T-cell (primary cell): ENCODE measurements at regions not wholly inside any gene's neighbourhood (a gene's known extent, or its start where the extent isn't known, plus 50 kb on each side); places are given as distances from the start of the nearest gene placed in this dataset.
A peak's percentile ranks its signal among the peaks of the same experiment; 100 is the strongest.

Source experiments
- ATAC-seq, 4 experiments: fragments of 200-7000 bp in 3 of 4; fragments of 150-1000 bp in 1 of 4; cut with Tn5 transposase; replicated peaks in 1 of 4; 1 replicate in 3 of 4; 2 replicates in 1 of 4; pipeline ENCODE4 v1.10.0; 2021; ENCODE audit warnings: moderate library complexity in 3 of 4, mild to moderate bottlenecking in 2 of 4, moderate number of reproducible peaks in 1 of 4
- CTCF ChIA-PET, 2 donors: fragments of 300-600 bp; sonication (Branson Sonifier 250); formaldehyde crosslinking; loops; one replicate each; lab custom pipeline; 2022; ENCODE audit warnings: antibody characterized with exemption in 2 of 2; lab: Charles Lee
- POLR2A ChIA-PET, 2 donors: fragments of 300-600 bp; sonication (Branson Sonifier 250); formaldehyde crosslinking; loops; one replicate each; lab custom pipeline; 2022; ENCODE audit warnings: antibody characterized with exemption in 2 of 2; lab: Charles Lee
- DNase-seq, 35 experiments: peaks; one replicate each; pipeline versions ENCODE4 v3.0.0 to v3.0.0-alpha.2; 2013 to 2023
- H3K27ac ChIP-seq: one replicate; pipeline ENCODE4 v1.5.1; 2013; ENCODE audit warnings: low read length
- H3K27me3 ChIP-seq, 2 experiments: replicated peaks in 1 of 2; 1 replicate in 1 of 2; 2 replicates in 1 of 2; pipeline versions ENCODE4 v1.6.1 to v1.7.0; 2013; ENCODE audit warnings: low read length in 1 of 2, mixed read lengths in 1 of 2; ENCODE audit not compliant: control insufficient read depth in 2 of 2, insufficient read depth in 2 of 2; ENCODE audit errors: extremely low read depth in 1 of 2
- H3K36me3 ChIP-seq, 2 donors: 1 replicate in 1 of 2; 2 replicates in 1 of 2; pipeline versions ENCODE4 v1.6.1 to v1.7.0; 2013; ENCODE audit warnings: low read length in 1 of 2; ENCODE audit not compliant: control insufficient read depth in 2 of 2, insufficient read depth in 1 of 2; ENCODE audit errors: extremely low read depth in 1 of 2
- H3K4me1 ChIP-seq, 2 experiments: 1 replicate in 1 of 2; 2 replicates in 1 of 2; pipeline versions ENCODE4 v1.6.1 to v1.7.0; 2013; ENCODE audit warnings: low read length in 2 of 2, mixed read lengths in 1 of 2; ENCODE audit not compliant: insufficient read depth in 2 of 2, control insufficient read depth in 1 of 2; ENCODE audit errors: extremely low read depth in 1 of 2
- H3K4me3 ChIP-seq, 2 donors: 1 replicate in 1 of 2; 2 replicates in 1 of 2; pipeline versions ENCODE4 v1.5.1 to v1.7.0; 2013; ENCODE audit warnings: mild to moderate bottlenecking in 2 of 2, low read length in 1 of 2, moderate library complexity in 1 of 2; ENCODE audit not compliant: control insufficient read depth in 1 of 2; ENCODE audit errors: extremely low read depth in 1 of 2
- H3K9me3 ChIP-seq: 2 replicates; pipeline ENCODE4 v1.7.0; 2013
- H3K27ac Mint-ChIP-seq, 2 donors: one replicate each; pipeline ENCODE4 v1.8.0; 2020 to 2021; ENCODE audit warnings: mild to moderate bottlenecking in 2 of 2, mixed read lengths in 2 of 2
- H3K27me3 Mint-ChIP-seq, 2 donors: one replicate each; pipeline ENCODE4 v1.8.0; 2021 to 2022; ENCODE audit warnings: mixed read lengths in 2 of 2
- H3K36me3 Mint-ChIP-seq: one replicate; pipeline ENCODE4 v1.8.0; 2021; ENCODE audit warnings: mixed read lengths
- H3K4me1 Mint-ChIP-seq, 3 donors: one replicate each; pipeline ENCODE4 v1.8.0; 2020 to 2022; ENCODE audit warnings: mixed read lengths in 3 of 3, mild to moderate bottlenecking in 1 of 3
- H3K4me3 Mint-ChIP-seq, 3 donors: one replicate each; pipeline ENCODE4 v1.8.0; 2020 to 2022; ENCODE audit warnings: mild to moderate bottlenecking in 3 of 3, mixed read lengths in 3 of 3, moderate library complexity in 3 of 3
- H3K9me3 Mint-ChIP-seq, 3 donors: one replicate each; pipeline ENCODE4 v1.8.0; 2020 to 2022; ENCODE audit warnings: mixed read lengths in 3 of 3
- WGBS: methylation state at CpG from one replicate; pipeline ENCODE4 v1.1.5; 2013; ENCODE audit warnings: missing lambda C conversion rate; ENCODE audit not compliant: insufficient coverage; 5-methylcytosine and 5-hydroxymethylcytosine counted together

DNA sequence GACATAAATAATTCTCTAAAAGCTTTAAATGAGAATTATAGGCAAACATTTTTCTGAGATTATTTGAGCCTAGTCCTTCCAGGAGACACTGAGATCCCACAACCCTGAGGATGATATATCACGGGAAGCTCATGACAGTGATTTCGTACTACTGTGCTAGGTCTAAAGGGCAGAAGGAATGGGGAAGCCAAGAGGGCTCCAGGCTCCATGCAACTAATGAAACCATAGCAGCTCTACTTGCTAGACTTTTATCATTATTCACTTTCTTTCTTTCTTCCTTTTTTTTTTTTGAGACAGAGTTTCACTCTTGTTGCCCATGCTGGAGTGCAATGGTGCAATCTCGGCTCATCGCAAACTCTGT is 57.3 kb upstream of the SGK1 start:
- no peaks in the 10 kb centered on the region for H3K27me3 Mint-ChIP-seq
- H3K4me3 Mint-ChIP-seq = no peak overlapping the region
- ATAC-seq = no peak
- Histone ChIP-seq H3K27ac (no peak overlapping the region), H3K27me3 (no peaks in the 10 kb centered on the region), H3K9me3 (no peaks in the 10 kb centered on the region), H3K4me1 (peaks cover 13 to 27% of the 10 kb centered on the region in 2 experiments), H3K36me3 (no peaks in the 10 kb centered on the region), H3K4me3 (no peak overlapping the region)
- H3K4me1 Mint-ChIP-seq = peaks cover 34 to 49% (median 47%) of the 10 kb centered on the region in 3 donors
- POLR2A ChIA-PET = no interaction called here
- H3K27ac Mint-ChIP-seq = no peak overlapping the region
- no peak for DNase-seq
- CTCF ChIA-PET = interaction anchor here in 1 of 2 donors (0.7 kb wide), 1 partner anchor 50 kb away, joined by 3 read pairs; no protein-coding TSS in a partner anchor
- WGBS = no CpG with 5 or more reads among the region's 4 CpGs
- H3K36me3 Mint-ChIP-seq = no peaks in the 10 kb centered on the region
- H3K9me3 Mint-ChIP-seq = peaks cover 0 to 4% (median 0%) of the 10 kb centered on the region in 3 donors

DNA sequence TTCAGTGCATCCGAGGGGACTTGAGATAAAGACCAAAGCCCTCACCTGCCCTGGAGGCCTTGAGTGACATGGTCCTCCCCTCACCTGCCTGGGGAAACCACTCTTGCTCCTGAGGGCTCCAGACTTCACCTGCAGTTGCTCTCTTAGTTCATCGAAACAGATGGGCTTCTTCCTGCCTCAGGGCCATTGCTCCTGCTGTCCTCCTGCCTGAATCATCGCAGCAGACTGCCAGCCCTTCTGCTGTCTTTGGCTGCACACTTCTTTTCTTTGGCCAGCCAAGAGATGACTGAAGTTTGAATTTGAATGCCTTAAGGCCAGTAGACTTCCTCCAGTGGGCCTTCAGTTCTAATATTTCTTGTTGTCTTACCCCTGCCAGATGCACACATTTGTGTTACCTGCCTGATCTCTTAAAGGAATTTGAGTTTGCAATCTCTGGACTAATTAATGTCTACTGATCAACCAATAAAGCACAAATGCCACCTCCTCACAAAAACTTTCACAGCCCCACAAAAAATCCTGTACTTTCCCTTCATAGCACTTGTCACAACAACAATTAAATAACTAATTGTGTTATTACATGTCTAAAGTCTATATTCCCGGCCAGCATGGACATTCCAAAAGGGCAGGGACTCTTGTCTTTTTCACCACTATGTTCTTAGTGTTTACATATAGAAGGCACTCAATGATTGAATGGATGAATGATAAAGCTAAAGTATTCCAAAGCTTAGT is 56.7 kb upstream of the SGK1 start:
- no peak overlapping the region for H3K4me3 Mint-ChIP-seq
- ChIA-PET POLR2A (no interaction called here), CTCF (interaction anchor here in 1 of 2 donors (0.7 kb wide), 1 partner anchor 49 kb away, joined by 3 read pairs; no protein-coding TSS in a partner anchor)

DNA sequence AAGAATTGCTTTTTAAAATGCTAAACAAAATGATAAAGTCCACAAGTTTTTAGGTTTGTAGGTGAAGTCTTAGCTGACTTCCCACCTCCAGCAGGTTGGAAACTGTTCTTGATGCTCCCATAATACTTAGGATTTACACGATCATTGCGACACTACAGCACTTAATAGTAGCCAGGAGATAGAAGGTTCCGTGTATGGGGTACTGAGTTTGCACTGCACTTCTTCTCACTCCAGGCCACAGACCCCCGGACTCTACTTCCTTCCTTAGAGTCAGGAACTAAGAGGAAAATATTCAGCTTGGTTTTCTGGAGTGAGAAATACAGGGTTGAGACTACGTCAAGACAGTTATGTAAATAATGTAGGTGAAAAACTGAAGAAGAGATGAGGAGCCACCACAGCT is 56.1 kb upstream of the SGK1 start:
- Histone ChIP-seq H3K27ac (no peak overlapping the region), H3K4me3 (no peak overlapping the region), H3K9me3 (no peaks in the 10 kb centered on the region), H3K36me3 (no peaks in the 10 kb centered on the region), H3K4me1 (peaks cover 7 to 15% of the 10 kb centered on the region in 2 experiments), H3K27me3 (no peaks in the 10 kb centered on the region)
- Mint-ChIP-seq H3K4me1 (peaks cover 23 to 38% (median 35%) of the 10 kb centered on the region in 3 donors), H3K27me3 (no peaks in the 10 kb centered on the region), H3K9me3 (peaks cover 0 to 4% (median 0%) of the 10 kb centered on the region in 3 donors), H3K27ac (no peak overlapping the region), H3K4me3 (no peak overlapping the region), H3K36me3 (no peaks in the 10 kb centered on the region)
- ChIA-PET POLR2A (interaction anchor here in 1 of 2 donors (0.5 kb wide), 1 partner anchor 52 kb away, joined by 4 read pairs; no protein-coding TSS in a partner anchor), CTCF (no interaction called here)
- no CpG with 5 or more reads among the region's 5 CpGs for WGBS
- DNase-seq (no peak), ATAC-seq (no peak)

More for the DNA sequence above, 56.7 kb upstream of the SGK1 start:
- H3K9me3 Mint-ChIP-seq = peaks cover 0 to 4% (median 0%) of the 10 kb centered on the region in 3 donors
- ATAC-seq (no peak), DNase-seq (no peak)
- no peaks in the 10 kb centered on the region for H3K36me3 Mint-ChIP-seq
- H3K4me1 ChIP-seq = peaks cover 11 to 21% of the 10 kb centered on the region in 2 experiments
- no peaks in the 10 kb centered on the region for H3K27me3 Mint-ChIP-seq
- WGBS = 89% methylated on average over 3 of the region's 4 CpGs
- H3K9me3 ChIP-seq = no peaks in the 10 kb centered on the region
- H3K27ac ChIP-seq = no peak overlapping the region
- H3K27me3 ChIP-seq = no peaks in the 10 kb centered on the region
- peaks cover 30 to 45% (median 42%) of the 10 kb centered on the region in 3 donors for H3K4me1 Mint-ChIP-seq
- H3K36me3 ChIP-seq = no peaks in the 10 kb centered on the region
- H3K27ac Mint-ChIP-seq = no peak overlapping the region
- no peak overlapping the region for H3K4me3 ChIP-seq

DNA sequence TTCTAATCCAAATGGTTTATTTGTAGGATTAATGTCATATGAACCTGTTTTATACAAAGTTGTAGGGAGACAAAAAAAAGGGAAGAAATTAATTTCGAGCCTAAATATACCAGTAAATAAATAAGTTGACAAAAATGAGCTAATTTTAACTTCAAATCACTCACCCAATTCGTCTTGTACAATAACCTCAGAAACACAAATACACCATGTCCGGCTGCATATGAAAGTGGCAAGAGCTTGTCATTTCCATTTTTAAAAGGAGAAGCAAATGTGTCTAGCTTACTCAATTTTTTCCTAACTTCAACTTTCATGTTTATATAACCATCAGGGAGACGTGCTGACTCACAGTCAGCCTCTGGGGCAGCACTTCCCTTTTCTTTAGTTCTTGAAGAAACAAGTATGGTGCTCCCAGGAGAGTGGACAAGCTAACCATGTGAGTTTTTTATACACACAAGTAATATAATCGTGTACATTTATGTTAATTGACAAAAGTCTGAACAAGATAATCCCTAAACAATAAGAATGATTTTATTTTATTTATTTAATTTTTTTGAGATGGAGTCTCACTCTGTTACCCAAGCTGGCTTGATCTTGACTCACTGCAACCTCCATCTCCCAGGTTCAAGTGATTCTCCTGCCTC is 55.5 kb upstream of the SGK1 start:
- peak in 1 of 35 experiments; percentile 36 for DNase-seq
- Mint-ChIP-seq H3K4me3 (peak overlapping the region in 1 of 3 donors; percentile 3), H3K9me3 (peaks cover 0 to 4% (median 0%) of the 10 kb centered on the region in 3 donors), H3K36me3 (no peaks in the 10 kb centered on the region), H3K4me1 (peaks cover 20 to 33% (median 30%) of the 10 kb centered on the region in 3 donors), H3K27ac (no peak overlapping the region), H3K27me3 (no peaks in the 10 kb centered on the region)
- Histone ChIP-seq H3K4me1 (peaks cover 5 to 15% of the 10 kb centered on the region in 2 experiments), H3K27me3 (no peaks in the 10 kb centered on the region), H3K9me3 (no peaks in the 10 kb centered on the region), H3K4me3 (no peak overlapping the region), H3K36me3 (no peaks in the 10 kb centered on the region), H3K27ac (no peak overlapping the region)
- WGBS = no CpG with 5 or more reads among the region's 5 CpGs
- CTCF ChIA-PET = interaction anchor here in 1 of 2 donors (0.7 kb wide), 1 partner anchor 10 kb away, joined by 3 read pairs; no protein-coding TSS in a partner anchor
- POLR2A ChIA-PET = interaction anchor here (0.5 to 0.6 kb wide), 2 partner anchors 52 to 65 kb away, joined by 4 read pairs; no protein-coding TSS in a partner anchor
- peak in 1 of 4 experiments; percentile 27 for ATAC-seq

DNA sequence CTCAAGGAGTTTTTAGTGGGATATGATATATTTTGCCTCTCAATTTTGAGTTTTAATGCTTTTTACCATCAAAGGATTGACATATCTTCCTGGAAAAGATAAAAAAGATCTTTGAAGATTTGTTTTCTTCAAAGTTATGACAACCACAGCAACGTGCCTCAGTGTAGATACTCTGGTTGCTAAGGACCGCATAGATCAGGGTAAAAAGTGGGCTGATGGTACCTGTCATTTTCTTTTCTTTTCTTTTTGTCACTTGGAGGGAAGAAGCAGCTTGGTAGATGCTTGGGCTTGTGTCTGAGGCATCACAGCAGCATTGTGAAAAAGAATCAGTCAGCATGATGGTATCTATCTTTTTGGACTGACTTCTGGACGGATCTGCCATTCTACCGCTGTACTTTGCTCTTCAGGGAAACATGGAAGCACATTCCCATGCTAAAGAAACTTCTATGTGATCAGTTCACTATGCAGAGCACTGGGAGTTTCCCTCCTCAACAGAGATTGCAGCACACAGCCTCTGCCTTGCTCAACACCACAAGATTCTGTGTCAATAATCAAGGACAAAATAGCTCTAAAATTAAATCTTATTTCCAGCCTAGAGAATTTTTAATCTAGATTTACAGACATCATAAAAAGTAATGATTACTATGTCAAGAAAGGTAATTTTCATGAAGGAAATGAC is 54.8 kb upstream of the SGK1 start:
- no peaks in the 10 kb centered on the region for H3K27me3 Mint-ChIP-seq
- no peak overlapping the region for H3K27ac ChIP-seq
- H3K4me3 ChIP-seq = no peak overlapping the region
- peaks cover 21 to 32% (median 30%) of the 10 kb centered on the region in 3 donors for H3K4me1 Mint-ChIP-seq
- H3K9me3 ChIP-seq = no peaks in the 10 kb centered on the region
- POLR2A ChIA-PET = no interaction called here
- H3K9me3 Mint-ChIP-seq = peaks cover 0 to 4% (median 0%) of the 10 kb centered on the region in 3 donors
- WGBS = 69% methylated on average over 4 of the region's 4 CpGs
- H3K27me3 ChIP-seq = no peaks in the 10 kb centered on the region
- peak in 5 of 35 experiments; percentile 2 to 53 (median 7) for DNase-seq
- CTCF ChIA-PET = no interaction called here
- H3K4me1 ChIP-seq = peaks cover 5 to 16% of the 10 kb centered on the region in 2 experiments
- H3K36me3 ChIP-seq = no peaks in the 10 kb centered on the region
- no peaks in the 10 kb centered on the region for H3K36me3 Mint-ChIP-seq
- peak overlapping the region in 2 of 3 donors; percentile 3 to 8 for H3K4me3 Mint-ChIP-seq
- ATAC-seq = peak in 2 of 4 experiments; percentile 38 to 96
- H3K27ac Mint-ChIP-seq = no peak overlapping the region

DNA sequence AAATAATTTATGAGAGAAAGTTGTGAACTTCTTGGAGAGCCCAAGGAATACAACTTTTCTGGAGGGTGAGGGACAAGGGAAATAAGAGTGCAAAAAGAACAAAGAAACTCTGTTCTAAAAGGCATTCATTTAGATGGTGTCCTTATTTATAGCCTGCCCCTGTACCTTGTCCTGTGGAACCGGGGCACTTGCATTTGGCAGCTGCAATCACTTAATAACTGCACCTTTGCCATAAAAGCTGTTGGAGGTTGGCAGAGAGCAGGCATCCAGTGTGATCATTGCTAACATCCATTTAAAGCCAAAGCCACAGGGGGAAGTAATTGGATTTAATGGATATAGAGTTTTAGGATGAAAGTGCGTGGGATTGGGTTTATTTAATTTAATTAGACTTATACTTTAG is 50.8 kb upstream of the SGK1 start:
- no peaks in the 10 kb centered on the region for H3K36me3 Mint-ChIP-seq
- no peak overlapping the region for H3K27ac Mint-ChIP-seq
- no peak overlapping the region for H3K4me3 Mint-ChIP-seq
- H3K4me1 Mint-ChIP-seq = peaks cover 18 to 21% (median 19%) of the 10 kb centered on the region in 3 donors
- Histone ChIP-seq H3K4me1 (peaks cover 5 to 16% of the 10 kb centered on the region in 2 experiments), H3K9me3 (no peaks in the 10 kb centered on the region), H3K27ac (no peak overlapping the region), H3K27me3 (no peaks in the 10 kb centered on the region), H3K4me3 (no peak overlapping the region), H3K36me3 (no peaks in the 10 kb centered on the region)
- no peak for DNase-seq
- H3K27me3 Mint-ChIP-seq = no peaks in the 10 kb centered on the region
- 100% methylated on average over 1 of the region's 2 CpGs for WGBS
- ATAC-seq = no peak
- CTCF ChIA-PET = interaction anchor here in 1 of 2 donors (1.1 kb wide), 1 partner anchor 11 kb away, joined by 4 read pairs; no protein-coding TSS in a partner anchor
- POLR2A ChIA-PET = no interaction called here
- no peaks in the 10 kb centered on the region for H3K9me3 Mint-ChIP-seq
